Retinal pigment epithelial cell (primary cell): ENCODE measurements at regions not wholly inside any gene's neighbourhood (a gene's known extent, or its start where the extent isn't known, plus 50 kb on each side); places are given as distances from the start of the nearest gene placed in this dataset.
A peak's percentile ranks its signal among the peaks of the same experiment; 100 is the strongest.

ENCODE experiments used
- DNase-seq: peaks from one replicate; pipeline ENCODE4 v3.0.0-alpha.2; 2010; ENCODE audit warnings: low read depth
- H3K4me3 ChIP-seq: 2 replicates; pipeline ENCODE4 v1.5.1; 2011; ENCODE audit warnings: mild to moderate bottlenecking, low read length, control low read depth, moderate library complexity
- TF ChIP-seq, protein P1 (sequence below): conservative IDR thresholded peaks from 2 replicates; pipeline ENCODE4 v1.5.1; 2011; ENCODE audit warnings: low read depth, low read length, control low read depth, inconsistent platforms

DNA sequence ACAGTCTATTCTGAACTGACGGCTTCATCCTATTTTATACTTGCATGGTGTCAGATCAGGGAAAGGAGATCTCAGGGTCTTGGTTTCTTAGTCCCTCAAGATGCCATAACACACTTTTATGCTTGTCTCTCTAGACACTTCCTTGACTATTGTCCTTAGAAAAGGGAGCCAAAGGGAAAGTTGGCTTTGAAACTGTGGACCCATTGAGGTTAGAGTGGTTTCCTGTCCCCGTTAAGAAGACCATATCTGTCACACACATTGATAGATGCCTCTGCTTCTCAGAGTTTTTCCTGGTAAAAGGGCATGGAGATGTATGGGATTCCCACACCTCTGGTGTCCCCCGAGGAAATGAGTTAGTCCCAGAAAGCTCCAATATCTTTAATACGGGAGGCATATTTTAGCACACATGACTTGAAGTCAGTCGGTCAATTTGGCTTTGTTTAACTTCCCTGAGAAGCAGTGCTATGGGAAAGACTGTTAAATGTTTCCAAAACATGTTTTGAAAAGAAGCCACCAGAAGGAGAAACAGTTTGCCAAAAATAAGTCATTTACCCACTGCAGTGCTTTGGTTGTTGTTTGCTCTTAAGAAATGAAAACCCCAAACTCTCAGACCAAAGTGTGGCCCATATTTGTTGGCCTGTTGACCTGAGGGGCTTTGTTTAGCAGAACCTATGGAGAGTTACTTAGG, 133.4 kb upstream of the CXCR4 start:
- TF ChIP-seq, protein P1, sequence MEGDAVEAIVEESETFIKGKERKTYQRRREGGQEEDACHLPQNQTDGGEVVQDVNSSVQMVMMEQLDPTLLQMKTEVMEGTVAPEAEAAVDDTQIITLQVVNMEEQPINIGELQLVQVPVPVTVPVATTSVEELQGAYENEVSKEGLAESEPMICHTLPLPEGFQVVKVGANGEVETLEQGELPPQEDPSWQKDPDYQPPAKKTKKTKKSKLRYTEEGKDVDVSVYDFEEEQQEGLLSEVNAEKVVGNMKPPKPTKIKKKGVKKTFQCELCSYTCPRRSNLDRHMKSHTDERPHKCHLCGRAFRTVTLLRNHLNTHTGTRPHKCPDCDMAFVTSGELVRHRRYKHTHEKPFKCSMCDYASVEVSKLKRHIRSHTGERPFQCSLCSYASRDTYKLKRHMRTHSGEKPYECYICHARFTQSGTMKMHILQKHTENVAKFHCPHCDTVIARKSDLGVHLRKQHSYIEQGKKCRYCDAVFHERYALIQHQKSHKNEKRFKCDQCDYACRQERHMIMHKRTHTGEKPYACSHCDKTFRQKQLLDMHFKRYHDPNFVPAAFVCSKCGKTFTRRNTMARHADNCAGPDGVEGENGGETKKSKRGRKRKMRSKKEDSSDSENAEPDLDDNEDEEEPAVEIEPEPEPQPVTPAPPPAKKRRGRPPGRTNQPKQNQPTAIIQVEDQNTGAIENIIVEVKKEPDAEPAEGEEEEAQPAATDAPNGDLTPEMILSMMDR: no peak
- DNase-seq: no peak
- no peak overlapping the region for H3K4me3 ChIP-seq

DNA sequence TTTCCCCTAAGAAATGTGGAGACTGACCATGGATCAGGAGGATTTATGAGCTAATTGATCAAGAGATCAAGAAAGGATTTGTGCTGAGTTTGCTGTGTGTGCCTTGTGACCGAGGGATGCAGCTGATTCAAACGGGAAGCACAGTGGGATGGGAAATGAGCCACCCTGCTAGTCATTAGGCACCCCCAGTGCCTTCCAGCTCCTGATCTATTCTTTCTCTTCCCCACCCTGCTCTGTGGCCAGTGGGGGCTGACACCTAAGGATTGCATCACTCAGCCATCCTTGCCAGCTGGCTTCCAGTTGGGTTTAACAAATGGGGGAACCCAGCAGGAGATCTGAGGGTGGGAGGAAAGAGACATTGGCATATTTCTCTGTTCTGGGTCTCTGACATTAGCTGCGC, 132.2 kb upstream of the CXCR4 start:
- TF ChIP-seq, protein P1: no peak
- DNase-seq: no peak
- no peak overlapping the region for H3K4me3 ChIP-seq

DNA sequence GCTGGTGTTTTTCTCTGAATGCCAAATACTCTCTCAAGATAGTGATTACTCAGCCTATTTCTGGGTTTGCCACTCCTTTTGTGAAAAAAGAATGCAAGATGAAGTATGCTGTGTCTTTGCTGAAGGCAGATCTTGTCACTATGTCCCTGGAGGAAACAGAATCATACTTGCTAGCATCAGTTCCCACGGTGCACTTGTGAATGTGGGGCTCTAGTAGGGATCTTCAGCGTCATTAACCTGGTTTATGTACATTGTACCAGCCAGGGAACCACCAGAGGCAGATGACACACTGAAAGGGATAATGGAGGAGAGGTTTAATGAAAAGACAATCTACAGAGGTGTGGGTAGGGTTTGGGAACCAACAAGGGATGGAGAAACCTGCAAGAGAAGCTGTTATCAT, 131.0 kb upstream of the CXCR4 start:
- H3K4me3 ChIP-seq: no peak overlapping the region
- TF ChIP-seq, protein P1: no peak
- no peak for DNase-seq

DNA sequence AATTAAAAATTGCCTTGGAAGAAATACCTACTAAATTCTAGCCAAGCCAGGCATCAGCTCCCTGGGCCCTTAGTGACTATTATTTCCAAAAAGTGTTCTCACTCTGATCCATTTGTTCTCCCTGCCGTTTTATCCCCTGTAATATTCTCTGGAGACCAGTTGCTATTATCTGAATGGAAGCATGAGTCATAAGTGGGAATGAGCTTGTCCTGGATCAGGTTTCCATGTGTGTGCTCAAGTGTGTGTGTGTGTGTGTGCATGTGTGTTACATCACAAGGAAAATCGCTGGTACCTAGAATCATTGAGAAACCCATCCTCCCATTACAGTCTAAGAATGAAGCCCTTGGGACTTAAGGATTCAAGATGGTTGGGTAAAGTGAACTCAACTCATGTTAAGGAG, 130.3 kb upstream of the CXCR4 start:
- DNase-seq: no peak
- TF ChIP-seq, protein P1: no peak
- no peak overlapping the region for H3K4me3 ChIP-seq

DNA sequence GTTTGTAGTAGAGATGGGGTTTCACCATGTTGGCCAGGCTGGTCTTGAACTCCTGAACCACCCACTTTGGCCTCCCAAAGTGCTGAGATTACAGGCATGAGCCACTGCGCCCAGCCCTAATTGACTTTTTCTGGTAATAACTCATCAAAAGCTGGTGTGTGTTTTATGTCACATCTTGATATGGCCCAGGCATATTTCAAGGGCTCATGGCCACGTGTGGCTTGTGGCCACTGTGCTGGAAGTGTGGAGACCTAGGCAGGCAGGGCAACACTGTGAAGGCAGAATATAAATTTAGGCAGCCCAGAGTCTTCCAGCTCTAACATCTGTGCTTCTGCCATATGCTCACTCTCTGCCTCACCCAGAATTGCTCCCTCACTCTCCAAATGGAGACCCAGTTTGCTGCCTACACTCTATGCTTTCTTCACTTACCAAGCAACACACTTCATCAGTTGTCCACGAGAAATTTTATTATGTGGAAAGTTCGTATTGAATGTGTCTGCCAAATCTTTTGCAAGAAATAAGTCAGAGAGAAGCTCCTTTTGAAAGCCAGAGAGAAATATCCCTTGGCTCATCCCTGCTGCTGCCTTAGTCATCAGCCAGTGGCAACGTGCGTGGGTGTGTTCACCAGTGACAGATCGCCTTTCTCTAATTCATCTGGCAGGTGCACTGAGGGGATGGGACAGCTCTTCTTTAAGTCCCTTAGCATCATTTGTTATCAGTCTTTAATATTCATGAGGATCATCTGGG, 129.4 kb upstream of the CXCR4 start:
- DNase-seq: no peak
- no peak overlapping the region for H3K4me3 ChIP-seq
- TF ChIP-seq, protein P1: no peak

DNA sequence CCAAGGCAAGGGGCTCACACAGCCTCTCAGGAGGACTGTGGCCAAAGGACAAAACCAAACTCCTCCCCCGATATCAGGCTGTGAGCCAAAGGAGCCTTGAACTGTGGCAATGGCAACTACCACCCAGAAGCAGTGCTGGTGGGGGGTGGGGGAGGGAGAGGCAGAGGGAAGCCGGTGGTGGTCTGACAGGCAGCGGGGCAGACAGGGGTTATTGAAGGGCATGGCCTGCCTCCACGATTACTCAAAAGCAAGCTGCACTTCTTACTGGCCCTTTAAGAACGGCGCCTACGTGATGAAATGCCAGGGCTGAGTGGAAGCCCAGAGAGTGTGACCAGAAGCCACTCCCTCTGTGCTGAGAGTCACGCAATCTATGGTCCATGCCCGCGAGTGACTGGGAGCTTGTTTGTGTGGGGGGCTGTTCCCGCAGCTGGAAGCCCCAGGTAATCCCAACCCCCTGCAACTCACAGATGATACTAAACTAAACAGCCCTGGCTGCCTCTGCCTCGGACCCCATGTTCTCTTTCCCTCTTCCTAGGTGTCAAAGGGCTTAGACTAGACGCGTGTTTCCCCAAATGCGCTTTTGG, 128.2 kb upstream of the CXCR4 start:
- no peak for DNase-seq
- H3K4me3 ChIP-seq: peak overlapping the region; percentile 8
- TF ChIP-seq, protein P1: no peak

DNA sequence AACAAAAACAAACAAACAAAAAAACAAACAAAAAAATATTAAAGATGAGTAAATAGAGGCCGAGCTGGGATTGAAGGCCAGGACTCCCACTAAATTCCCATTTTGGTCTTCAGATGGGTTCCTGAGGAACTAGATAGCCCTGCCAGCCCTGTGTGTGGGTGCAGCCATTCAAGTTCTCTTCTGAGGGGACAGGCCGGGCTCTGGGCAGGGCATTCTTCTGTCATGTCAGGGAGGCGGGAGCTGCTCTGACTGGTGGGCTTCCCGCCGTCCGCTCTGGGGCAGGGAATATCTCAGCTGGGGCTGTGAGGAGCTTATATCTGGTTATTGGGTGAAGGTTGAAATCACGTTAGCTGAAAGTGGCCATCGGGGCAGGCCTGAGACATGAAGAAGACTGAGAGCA, 127.3 kb upstream of the CXCR4 start:
- no peak for DNase-seq
- TF ChIP-seq, protein P1: no peak
- H3K4me3 ChIP-seq: no peak overlapping the region
